ENCODE measurements at regions not wholly inside any gene's neighbourhood (a gene's known extent, or its start where the extent isn't known, plus 50 kb on each side); places are given as distances from the start of the nearest gene placed in this dataset.

DNA sequence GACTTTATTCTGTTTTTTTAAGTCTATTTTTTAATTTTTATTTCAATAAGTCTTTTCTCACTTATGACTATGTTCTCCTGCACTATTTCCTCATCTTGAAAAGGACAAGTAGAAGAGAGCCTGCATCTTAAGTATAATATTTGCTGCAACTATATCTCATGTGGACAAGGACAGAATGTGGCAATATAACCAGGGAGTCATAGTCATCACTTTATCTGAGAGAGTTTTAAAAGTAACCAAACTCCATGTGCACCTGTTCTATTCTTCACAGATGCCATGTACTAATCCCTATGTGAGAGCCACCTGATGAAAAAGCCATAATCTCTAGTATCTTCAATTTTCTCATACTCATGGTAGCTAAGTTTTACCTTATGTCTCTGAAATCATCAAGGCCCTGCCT, 104.2 kb upstream of the SOX6 start:
- no peak for DNase-seq
- no peaks in the 10 kb centered on the region for H3K4me1 Mint-ChIP-seq
- CTCF ChIA-PET (ENCODE audit: partially characterized antibody): no interaction called here
- H3K27me3 Mint-ChIP-seq: no peaks in the 10 kb centered on the region
- no peak overlapping the region for H3K4me3 Mint-ChIP-seq
- H3K27ac Mint-ChIP-seq: no peak overlapping the region
- Histone ChIP-seq H3K4me3 (ENCODE audit: low read length in 2 of 2) (no peak overlapping the region), H3K27me3 (ENCODE audit: insufficient read depth, low read length) (no peaks in the 10 kb centered on the region), H3K36me3 (ENCODE audit: insufficient read depth, low read length) (no peaks in the 10 kb centered on the region), H3K27ac (ENCODE audit: low read depth, low read length) (no peak overlapping the region), H3K9me3 (ENCODE audit: control insufficient read depth in 1 of 2, low read length in 2 of 2) (no peaks in the 10 kb centered on the region), H3K4me1 (ENCODE audit: insufficient read depth, low read length) (no peaks in the 10 kb centered on the region)
- peaks cover 0 to 6% (median 3%) of the 10 kb centered on the region in 8 donors for H3K9me3 Mint-ChIP-seq
- H3K36me3 Mint-ChIP-seq: no peaks in the 10 kb centered on the region
- POLR2A ChIA-PET (ENCODE audit: partially characterized antibody): no interaction called here
- intact Hi-C loops (cut with micrococcal nuclease): no loop called here

- ChIA-PET POLR2A (ENCODE audit: partially characterized antibody) (no interaction called here), CTCF (ENCODE audit: partially characterized antibody) (no interaction called here)
- no peaks in the 10 kb centered on the region for H3K27me3 ChIP-seq (ENCODE audit: insufficient read depth, low read length)
- no peaks in the 10 kb centered on the region for H3K27me3 Mint-ChIP-seq
- no peak overlapping the region for H3K27ac Mint-ChIP-seq
- no peaks in the 10 kb centered on the region for H3K36me3 Mint-ChIP-seq
- H3K4me3 Mint-ChIP-seq: no peak overlapping the region
- H3K4me1 ChIP-seq (ENCODE audit: insufficient read depth, low read length): no peaks in the 10 kb centered on the region
- no peak overlapping the region for H3K27ac ChIP-seq (ENCODE audit: low read depth, low read length)
- H3K9me3 Mint-ChIP-seq: peaks cover 0 to 3% (median under 1%) of the 10 kb centered on the region in 8 donors
- no peak overlapping the region for H3K4me3 ChIP-seq (ENCODE audit: low read length in 2 of 2)
- H3K4me1 Mint-ChIP-seq: no peaks in the 10 kb centered on the region
- intact Hi-C loops (cut with micrococcal nuclease): no loop called here
- H3K9me3 ChIP-seq (ENCODE audit: control insufficient read depth in 1 of 2, low read length in 2 of 2): no peaks in the 10 kb centered on the region
- H3K36me3 ChIP-seq (ENCODE audit: insufficient read depth, low read length): no peaks in the 10 kb centered on the region
- no peak for DNase-seq
Observed at GRCh38 chr11:16456366-16456765, 100.0 kb upstream of the SOX6 start.

DNA sequence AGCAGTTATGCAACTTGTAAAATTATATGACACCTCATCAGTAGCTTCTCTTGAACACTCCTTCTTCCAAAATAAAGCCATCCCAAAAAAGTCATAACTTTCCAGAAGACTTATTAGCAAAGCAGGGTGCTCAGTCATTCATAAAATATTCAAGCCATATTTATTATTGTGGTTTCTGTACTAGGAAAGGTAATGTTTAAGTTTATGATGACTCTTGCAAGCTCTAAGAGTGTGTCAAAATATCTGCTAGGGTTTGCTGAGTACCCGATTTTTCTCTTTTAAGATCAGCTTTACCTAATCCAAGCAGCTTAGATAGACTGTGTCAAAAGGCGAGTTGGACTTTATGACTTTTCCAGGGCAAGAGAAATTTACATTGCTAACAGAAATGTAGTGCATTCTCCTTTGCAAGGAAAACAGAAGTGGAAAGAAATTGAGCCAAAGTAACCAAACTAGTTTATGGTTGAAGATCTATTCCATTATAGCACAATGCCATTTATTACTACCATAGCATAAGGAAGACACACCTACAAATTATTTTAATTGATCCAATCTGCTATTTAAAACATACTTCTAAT, 98.0 kb upstream of the SOX6 start:
- H3K27me3 Mint-ChIP-seq: peaks cover 0 to 1% of the 10 kb centered on the region in 2 donors
- Histone ChIP-seq H3K4me3 (ENCODE audit: low read length in 2 of 2) (no peak overlapping the region), H3K4me1 (ENCODE audit: insufficient read depth, low read length) (no peaks in the 10 kb centered on the region), H3K27me3 (ENCODE audit: insufficient read depth, low read length) (no peaks in the 10 kb centered on the region), H3K9me3 (ENCODE audit: control insufficient read depth in 1 of 2, low read length in 2 of 2) (no peaks in the 10 kb centered on the region), H3K27ac (ENCODE audit: low read depth, low read length) (no peak overlapping the region), H3K36me3 (ENCODE audit: insufficient read depth, low read length) (no peaks in the 10 kb centered on the region)
- POLR2A ChIA-PET (ENCODE audit: partially characterized antibody): no interaction called here
- no peaks in the 10 kb centered on the region for H3K4me1 Mint-ChIP-seq
- peaks cover 0 to 2% (median 0%) of the 10 kb centered on the region in 8 donors for H3K9me3 Mint-ChIP-seq
- no peaks in the 10 kb centered on the region for H3K36me3 Mint-ChIP-seq
- intact Hi-C loops (cut with micrococcal nuclease): no loop called here
- CTCF ChIA-PET (ENCODE audit: partially characterized antibody): no interaction called here
- H3K4me3 Mint-ChIP-seq: no peak overlapping the region
- no peak for DNase-seq
- no peak overlapping the region for H3K27ac Mint-ChIP-seq

GRCh38 chr11:16448123-16448717, 91.9 kb upstream of the SOX6 start:
- intact Hi-C loops (cut with micrococcal nuclease): no loop called here
- Mint-ChIP-seq H3K36me3 (no peaks in the 10 kb centered on the region), H3K27ac (no peak overlapping the region), H3K27me3 (peaks cover 0 to 1% of the 10 kb centered on the region in 2 donors), H3K4me1 (no peaks in the 10 kb centered on the region), H3K4me3 (no peak overlapping the region), H3K9me3 (peaks cover 0 to 6% (median under 1%) of the 10 kb centered on the region in 8 donors)
- Histone ChIP-seq H3K27me3 (ENCODE audit: insufficient read depth, low read length) (no peaks in the 10 kb centered on the region), H3K36me3 (ENCODE audit: insufficient read depth, low read length) (no peaks in the 10 kb centered on the region), H3K27ac (ENCODE audit: low read depth, low read length) (no peak overlapping the region), H3K4me1 (ENCODE audit: insufficient read depth, low read length) (no peaks in the 10 kb centered on the region), H3K4me3 (ENCODE audit: low read length in 2 of 2) (no peak overlapping the region), H3K9me3 (ENCODE audit: control insufficient read depth in 1 of 2, low read length in 2 of 2) (no peaks in the 10 kb centered on the region)
- POLR2A ChIA-PET (ENCODE audit: partially characterized antibody): no interaction called here
- CTCF ChIA-PET (ENCODE audit: partially characterized antibody): interaction anchor here (0.6 kb wide), 1 partner anchor 23 kb away, joined by 3 read pairs; no protein-coding TSS in a partner anchor
- DNase-seq: no peak

- Mint-ChIP-seq H3K4me1 (no peaks in the 10 kb centered on the region), H3K36me3 (no peaks in the 10 kb centered on the region), H3K9me3 (peaks cover 0 to 8% (median 3%) of the 10 kb centered on the region in 8 donors), H3K27me3 (no peaks in the 10 kb centered on the region), H3K27ac (no peak overlapping the region), H3K4me3 (no peak overlapping the region)
- no peaks in the 10 kb centered on the region for H3K9me3 ChIP-seq (ENCODE audit: control insufficient read depth in 1 of 2, low read length in 2 of 2)
- H3K36me3 ChIP-seq (ENCODE audit: insufficient read depth, low read length): no peaks in the 10 kb centered on the region
- H3K27ac ChIP-seq (ENCODE audit: low read depth, low read length): no peak overlapping the region
- no peaks in the 10 kb centered on the region for H3K4me1 ChIP-seq (ENCODE audit: insufficient read depth, low read length)
- ChIA-PET CTCF (ENCODE audit: partially characterized antibody) (no interaction called here), POLR2A (ENCODE audit: partially characterized antibody) (no interaction called here)
- intact Hi-C loops (cut with micrococcal nuclease): no loop called here
- H3K4me3 ChIP-seq (ENCODE audit: low read length in 2 of 2): no peak overlapping the region
- H3K27me3 ChIP-seq (ENCODE audit: insufficient read depth, low read length): no peaks in the 10 kb centered on the region
- DNase-seq: no peak
Observed at GRCh38 chr11:16441461-16441860, 85.1 kb upstream of the SOX6 start.

- H3K27ac Mint-ChIP-seq: no peak overlapping the region
- H3K27me3 Mint-ChIP-seq: no peaks in the 10 kb centered on the region
- ChIA-PET POLR2A (ENCODE audit: partially characterized antibody) (no interaction called here), CTCF (ENCODE audit: partially characterized antibody) (no interaction called here)
- Histone ChIP-seq H3K27me3 (ENCODE audit: insufficient read depth, low read length) (no peaks in the 10 kb centered on the region), H3K4me1 (ENCODE audit: insufficient read depth, low read length) (no peaks in the 10 kb centered on the region), H3K27ac (ENCODE audit: low read depth, low read length) (no peak overlapping the region), H3K9me3 (ENCODE audit: control insufficient read depth in 1 of 2, low read length in 2 of 2) (no peaks in the 10 kb centered on the region), H3K36me3 (ENCODE audit: insufficient read depth, low read length) (no peaks in the 10 kb centered on the region), H3K4me3 (ENCODE audit: low read length in 2 of 2) (no peak overlapping the region)
- no peaks in the 10 kb centered on the region for H3K36me3 Mint-ChIP-seq
- H3K4me3 Mint-ChIP-seq: no peak overlapping the region
- H3K9me3 Mint-ChIP-seq: peaks cover 2 to 17% (median 4%) of the 10 kb centered on the region in 8 donors
- H3K4me1 Mint-ChIP-seq: no peaks in the 10 kb centered on the region
- DNase-seq: no peak
- intact Hi-C loops (cut with micrococcal nuclease): no loop called here
Observed at GRCh38 chr11:16440136-16440535, 83.8 kb upstream of the SOX6 start.

GRCh38 chr11:16434036-16434435, 77.7 kb upstream of the SOX6 start:
- no peaks in the 10 kb centered on the region for H3K4me1 Mint-ChIP-seq
- no peak overlapping the region for H3K27ac Mint-ChIP-seq
- H3K9me3 Mint-ChIP-seq: peaks cover 0 to 27% (median 11%) of the 10 kb centered on the region in 8 donors
- ChIA-PET CTCF (ENCODE audit: partially characterized antibody) (no interaction called here), POLR2A (ENCODE audit: partially characterized antibody) (no interaction called here)
- Histone ChIP-seq H3K9me3 (ENCODE audit: control insufficient read depth in 1 of 2, low read length in 2 of 2) (no peaks in the 10 kb centered on the region), H3K27ac (ENCODE audit: low read depth, low read length) (no peak overlapping the region), H3K36me3 (ENCODE audit: insufficient read depth, low read length) (no peaks in the 10 kb centered on the region), H3K27me3 (ENCODE audit: insufficient read depth, low read length) (no peaks in the 10 kb centered on the region), H3K4me1 (ENCODE audit: insufficient read depth, low read length) (no peaks in the 10 kb centered on the region), H3K4me3 (ENCODE audit: low read length in 2 of 2) (no peak overlapping the region)
- H3K36me3 Mint-ChIP-seq: no peaks in the 10 kb centered on the region
- no peaks in the 10 kb centered on the region for H3K27me3 Mint-ChIP-seq
- no peak for DNase-seq
- H3K4me3 Mint-ChIP-seq: no peak overlapping the region
- intact Hi-C loops (cut with micrococcal nuclease): no loop called here
